Activated naive CD8-positive, alpha-beta T cell treated with anti-CD3 and anti-CD28 coated beads, Interleukin-2, amount 10 ng/mL, durations not matched to agents 7 days and 5 days (primary cell): ENCODE measurements at regions not wholly inside any gene's neighbourhood (a gene's known extent, or its start where the extent isn't known, plus 50 kb on each side); places are given as distances from the start of the nearest gene placed in this dataset.
"Not testable (repeated sequence)": the region's sequence is repeated elsewhere in the genome, so short reads cannot be mapped to it uniquely, and the experiment has no call there.

ENCODE experiments used
- ATAC-seq: fragments of 150-1000 bp; cut with Tn5 transposase; one replicate; pipeline ENCODE4 v1.10.0; 2021; ENCODE audit warnings: low read depth, moderate library complexity
- POLR2A ChIA-PET: fragments of 350-600 bp; sonication (Branson Sonifier 250); formaldehyde crosslinking; loops from one replicate; lab custom pipeline; 2021; ENCODE audit warnings: antibody characterized with exemption; lab: Charles Lee
- DNase-seq: peaks from one replicate; pipeline ENCODE4 v3.0.0; 2021
- H3K27ac Mint-ChIP-seq: one replicate; pipeline ENCODE4 v1.8.0; 2022; ENCODE audit warnings: mild to moderate bottlenecking, mixed read lengths
- H3K27me3 Mint-ChIP-seq: one replicate; pipeline ENCODE4 v1.8.0; 2022; ENCODE audit warnings: mild to moderate bottlenecking, moderate library complexity, mixed read lengths
- H3K36me3 Mint-ChIP-seq: one replicate; pipeline ENCODE4 v1.8.0; 2021; ENCODE audit warnings: mild to moderate bottlenecking, mixed read lengths
- H3K4me1 Mint-ChIP-seq: one replicate; pipeline ENCODE4 v1.8.0; 2021; ENCODE audit warnings: mixed read lengths
- H3K4me3 Mint-ChIP-seq: one replicate; pipeline ENCODE4 v1.8.0; 2022; ENCODE audit warnings: mild to moderate bottlenecking, moderate library complexity, mixed read lengths
- H3K9me3 Mint-ChIP-seq: one replicate; pipeline ENCODE4 v1.8.0; 2021; ENCODE audit warnings: mixed read lengths

DNA sequence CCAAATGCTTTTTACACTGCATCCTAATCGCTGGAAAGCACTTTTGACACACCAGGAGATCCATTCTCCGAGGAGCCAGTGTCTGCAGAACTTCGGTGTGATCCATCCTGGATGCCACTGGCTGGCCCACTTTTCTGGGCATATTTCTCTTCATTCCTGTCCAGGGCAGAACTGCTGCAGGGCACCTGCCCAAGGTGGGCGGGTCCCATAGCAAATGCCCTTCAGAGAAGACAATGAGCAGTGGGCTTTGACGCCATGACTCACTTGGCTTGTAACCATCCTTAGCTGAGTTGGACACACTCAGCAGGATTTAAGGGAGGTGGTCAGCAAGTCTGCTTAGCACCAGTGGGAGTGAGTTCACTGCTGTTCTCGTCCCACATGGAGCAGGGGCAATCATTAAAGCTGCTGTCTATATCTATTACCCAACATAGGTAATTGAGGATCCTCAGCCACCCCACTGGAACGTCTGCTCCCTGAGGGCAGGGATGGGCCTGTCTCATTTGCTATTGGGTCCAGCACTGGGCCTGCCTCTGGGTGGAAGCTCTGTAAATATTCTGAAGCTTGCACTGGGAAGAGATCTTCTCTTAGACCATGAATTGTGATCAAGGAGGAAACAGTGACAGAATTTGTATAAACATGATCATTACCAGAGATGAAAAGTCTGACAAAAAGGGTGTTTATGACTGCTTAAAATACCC lies 112.7 kb upstream of the IQSEC1 start:
- H3K27ac Mint-ChIP-seq: no peak overlapping the region
- H3K9me3 Mint-ChIP-seq: peaks cover 12% of the 10 kb centered on the region
- H3K36me3 Mint-ChIP-seq: peaks cover 12% of the 10 kb centered on the region
- DNase-seq: no peak
- H3K4me3 Mint-ChIP-seq: no peak overlapping the region
- POLR2A ChIA-PET: no interaction called here
- peaks cover 24% of the 10 kb centered on the region for H3K4me1 Mint-ChIP-seq
- ATAC-seq: no peak
- H3K27me3 Mint-ChIP-seq: peaks cover 14% of the 10 kb centered on the region

DNA sequence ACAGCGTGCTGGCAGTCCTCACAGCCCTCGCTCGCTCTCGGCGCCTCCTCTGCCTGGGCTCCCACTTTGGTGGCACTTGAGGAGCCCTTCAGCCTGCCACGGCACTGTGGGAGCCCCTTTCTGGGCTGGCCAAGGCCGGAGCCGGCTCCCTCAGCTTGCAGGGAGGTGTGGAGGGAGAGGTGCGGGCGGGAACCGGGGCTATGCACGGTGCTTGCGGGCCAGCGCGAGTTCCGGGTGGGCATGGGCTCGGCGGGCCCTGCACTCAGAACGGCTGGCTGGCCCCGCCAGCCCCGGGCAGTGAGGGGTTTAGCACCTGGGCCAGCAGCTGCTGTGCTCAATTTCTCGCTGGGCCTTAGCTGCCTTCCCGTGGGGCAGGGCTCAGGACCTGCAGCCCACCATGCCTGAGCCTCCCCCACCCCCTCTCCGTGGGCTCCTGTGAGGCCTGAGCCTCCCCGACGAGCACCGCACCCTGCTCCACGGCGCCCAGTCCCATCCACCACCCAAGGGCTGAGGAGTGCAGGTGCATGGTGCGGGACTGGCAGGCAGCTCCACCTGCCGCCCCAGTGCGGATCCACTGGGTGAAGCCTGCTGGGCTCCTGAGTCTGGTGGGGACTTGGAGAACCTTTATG lies 106.5 kb upstream of the IQSEC1 start:
- H3K27me3 Mint-ChIP-seq, H3K36me3 Mint-ChIP-seq, H3K4me3 Mint-ChIP-seq, H3K27ac Mint-ChIP-seq, H3K4me1 Mint-ChIP-seq, POLR2A ChIA-PET, DNase-seq, ATAC-seq: not testable (repeated sequence)
- peaks cover 15% of the 10 kb centered on the region for H3K9me3 Mint-ChIP-seq

DNA sequence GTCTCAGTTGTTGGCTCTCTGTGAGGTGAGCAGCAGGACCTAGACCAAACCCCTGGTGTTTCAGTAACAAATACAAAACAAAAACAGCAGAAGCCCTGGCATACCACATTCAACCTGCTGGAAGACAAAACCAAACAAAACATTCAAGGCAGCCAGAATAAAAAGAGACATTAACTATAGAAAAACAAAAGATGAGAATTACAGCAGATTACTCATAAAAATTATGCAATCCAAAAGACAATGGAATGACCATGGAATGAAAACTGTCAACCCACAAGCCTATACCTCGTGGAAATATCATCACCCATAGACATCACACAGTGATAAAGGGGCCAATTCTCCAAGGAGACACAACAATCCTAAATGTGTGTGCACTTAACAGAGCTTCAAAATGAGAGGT lies 106.0 kb upstream of the IQSEC1 start:
- Mint-ChIP-seq H3K9me3 (peaks cover 15% of the 10 kb centered on the region), H3K36me3 (peaks cover 7% of the 10 kb centered on the region), H3K4me3 (no peak overlapping the region), H3K27ac (no peak overlapping the region), H3K4me1 (no peaks in the 10 kb centered on the region), H3K27me3 (peaks cover 7% of the 10 kb centered on the region)
- no peak for ATAC-seq
- POLR2A ChIA-PET: no interaction called here
- DNase-seq: no peak

DNA sequence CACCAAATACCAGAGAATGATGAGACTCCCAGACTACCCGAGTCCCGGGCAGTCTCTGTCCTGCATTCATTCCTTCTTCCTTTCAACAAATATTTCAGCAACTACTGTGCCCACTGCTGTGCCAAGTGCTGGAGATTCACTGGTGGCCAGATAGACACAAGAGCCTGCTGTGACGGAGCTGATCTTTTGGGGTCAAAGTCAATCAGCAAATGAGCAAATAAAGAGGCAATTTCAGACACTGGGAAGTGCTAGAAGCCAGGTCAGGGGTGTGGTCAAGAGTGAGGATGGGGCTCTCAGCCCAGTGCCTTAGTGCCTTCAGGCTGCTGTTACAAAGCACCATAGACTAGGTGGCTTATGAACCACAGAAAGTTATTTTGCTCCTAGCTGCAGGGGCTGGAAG lies 104.9 kb upstream of the IQSEC1 start:
- peaks cover 15% of the 10 kb centered on the region for H3K9me3 Mint-ChIP-seq
- no peaks in the 10 kb centered on the region for H3K4me1 Mint-ChIP-seq
- DNase-seq (no peak), ATAC-seq (no peak)
- POLR2A ChIA-PET: no interaction called here
- H3K27me3 Mint-ChIP-seq: peaks cover 4% of the 10 kb centered on the region
- H3K27ac Mint-ChIP-seq: no peak overlapping the region
- H3K36me3 Mint-ChIP-seq: peaks cover 7% of the 10 kb centered on the region
- no peak overlapping the region for H3K4me3 Mint-ChIP-seq

DNA sequence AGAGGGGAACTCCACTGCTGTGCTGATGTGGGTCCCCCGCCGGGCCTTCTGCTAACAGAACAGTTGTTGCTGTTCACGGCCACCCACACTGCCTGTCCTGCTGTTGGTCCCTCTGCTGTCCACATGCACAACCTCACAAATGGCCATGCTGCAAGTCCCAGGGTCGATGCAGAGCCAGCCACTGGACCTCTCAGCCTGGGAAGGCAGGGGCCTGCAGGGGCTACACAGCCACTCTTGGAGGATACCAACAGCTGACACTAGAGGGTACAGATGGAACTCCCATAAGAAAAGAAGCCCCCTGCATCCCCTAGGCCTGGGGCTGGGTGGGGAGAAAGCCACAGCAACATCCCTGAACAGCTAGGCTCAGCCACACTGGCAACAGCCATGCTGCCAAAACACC lies 104.4 kb upstream of the IQSEC1 start:
- Mint-ChIP-seq H3K27ac (no peak overlapping the region), H3K4me3 (no peak overlapping the region), H3K27me3 (peaks cover 2% of the 10 kb centered on the region), H3K9me3 (peaks cover 15% of the 10 kb centered on the region), H3K36me3 (peaks cover 7% of the 10 kb centered on the region), H3K4me1 (no peaks in the 10 kb centered on the region)
- POLR2A ChIA-PET: no interaction called here
- ATAC-seq (no peak), DNase-seq (no peak)

DNA sequence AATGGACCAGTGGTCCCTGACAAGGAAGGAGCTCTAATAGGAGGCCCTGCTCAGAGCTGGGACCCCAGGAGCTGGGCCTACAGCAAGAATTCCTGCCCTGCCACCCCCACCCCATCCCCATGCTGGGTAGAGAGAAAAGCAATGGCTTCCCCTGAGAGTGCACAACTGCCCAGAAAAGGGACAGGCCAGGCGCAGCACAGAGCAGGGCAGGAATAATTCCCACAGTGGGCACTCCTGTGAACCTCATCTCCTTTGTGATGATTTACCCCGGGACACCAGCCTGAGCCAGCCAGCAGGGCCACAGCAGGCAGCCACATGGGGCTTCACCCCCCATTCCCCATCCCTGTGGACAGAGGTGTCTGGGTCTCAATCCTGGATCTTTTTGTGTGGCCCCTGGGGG lies 104.0 kb upstream of the IQSEC1 start:
- Mint-ChIP-seq H3K36me3 (peaks cover 7% of the 10 kb centered on the region), H3K27ac (no peak overlapping the region), H3K9me3 (peaks cover 15% of the 10 kb centered on the region), H3K27me3 (peaks cover 2% of the 10 kb centered on the region), H3K4me1 (no peaks in the 10 kb centered on the region), H3K4me3 (no peak overlapping the region)
- ATAC-seq: no peak
- POLR2A ChIA-PET: no interaction called here
- no peak for DNase-seq

DNA sequence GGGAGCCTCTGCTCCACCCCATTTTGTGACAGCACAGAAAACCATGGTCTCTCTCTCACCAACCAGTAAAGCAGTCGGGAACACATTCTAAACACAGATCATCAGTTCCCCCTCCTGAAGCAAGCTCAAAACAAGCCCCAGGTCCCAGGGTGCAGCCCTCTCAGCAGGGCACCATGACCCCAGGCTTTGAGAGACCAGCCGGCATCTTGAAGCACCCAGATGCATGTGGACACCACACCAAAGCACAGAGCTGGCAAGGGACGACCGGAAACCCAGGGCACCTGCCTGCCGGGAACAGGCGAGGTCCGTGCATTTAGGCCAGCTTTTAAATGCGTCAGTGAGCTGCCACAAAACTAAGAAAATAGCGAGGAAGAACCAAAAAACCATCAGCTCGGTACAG lies 103.2 kb upstream of the IQSEC1 start:
- ATAC-seq (no peak), DNase-seq (no peak)
- no peaks in the 10 kb centered on the region for H3K4me1 Mint-ChIP-seq
- POLR2A ChIA-PET: no interaction called here
- peaks cover 7% of the 10 kb centered on the region for H3K36me3 Mint-ChIP-seq
- no peak overlapping the region for H3K4me3 Mint-ChIP-seq
- H3K9me3 Mint-ChIP-seq: peaks cover 15% of the 10 kb centered on the region
- H3K27me3 Mint-ChIP-seq: peaks cover 2% of the 10 kb centered on the region
- no peak overlapping the region for H3K27ac Mint-ChIP-seq

DNA sequence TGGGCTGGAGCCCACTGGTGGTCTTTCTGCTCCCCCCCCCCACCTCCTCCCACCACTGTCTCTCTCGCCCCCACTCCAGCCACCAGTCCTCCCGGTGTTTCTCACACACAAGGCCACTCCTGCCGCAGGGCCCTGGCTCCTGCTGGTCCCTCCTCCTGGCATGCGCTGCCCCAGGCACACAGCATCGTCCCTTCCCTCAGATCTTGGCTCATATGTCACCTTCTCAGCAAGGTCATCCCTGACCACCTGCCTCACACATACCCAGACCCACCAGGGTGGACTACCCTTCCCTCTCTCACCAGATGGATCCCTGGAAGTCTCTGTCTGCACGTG lies 101.5 kb upstream of the IQSEC1 start:
- POLR2A ChIA-PET: no interaction called here
- peaks cover 9% of the 10 kb centered on the region for H3K9me3 Mint-ChIP-seq
- peaks cover 5% of the 10 kb centered on the region for H3K36me3 Mint-ChIP-seq
- H3K4me1 Mint-ChIP-seq: no peaks in the 10 kb centered on the region
- DNase-seq (no peak), ATAC-seq (no peak)
- H3K27me3 Mint-ChIP-seq: no peaks in the 10 kb centered on the region
- no peak overlapping the region for H3K27ac Mint-ChIP-seq
- no peak overlapping the region for H3K4me3 Mint-ChIP-seq

DNA sequence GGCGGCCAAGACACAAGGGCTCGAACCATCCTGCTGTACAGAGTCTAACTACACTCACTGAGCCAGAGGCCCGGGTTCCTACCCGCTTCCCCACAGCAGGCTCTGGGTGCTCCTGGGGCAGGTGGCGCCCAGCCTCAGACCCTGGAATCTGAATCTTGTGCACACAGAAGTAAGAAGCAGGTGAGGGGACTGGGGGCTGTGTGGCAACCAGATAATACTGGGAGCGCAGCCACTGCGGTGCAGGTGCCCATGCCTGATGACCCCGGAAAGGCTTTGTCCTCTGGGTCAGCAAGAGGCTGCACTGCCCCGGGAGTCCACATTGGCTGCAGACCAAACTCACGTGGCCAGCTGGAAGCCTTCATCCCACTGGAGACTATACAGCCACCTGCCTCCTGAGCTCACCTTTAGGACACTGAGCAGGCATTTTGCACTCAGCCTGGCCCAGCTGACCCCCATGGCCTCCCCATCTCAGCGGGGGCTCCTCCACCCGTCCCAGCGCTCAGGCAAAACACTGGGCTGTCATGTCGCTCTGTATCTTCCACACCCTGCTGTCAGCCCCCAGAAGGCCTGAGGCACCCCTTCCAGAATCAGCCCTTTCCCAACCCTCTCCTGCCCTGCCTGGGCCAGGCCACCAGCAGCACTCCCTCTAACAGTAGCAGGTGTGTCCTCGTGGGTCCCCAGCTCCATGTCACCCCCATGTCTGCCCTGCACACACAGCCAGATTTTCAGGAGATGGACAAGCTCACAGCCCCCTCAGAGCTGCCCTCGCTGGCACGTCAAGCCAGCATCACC lies 101.0 kb upstream of the IQSEC1 start:
- Mint-ChIP-seq H3K27ac (no peak overlapping the region), H3K27me3 (peaks cover 3% of the 10 kb centered on the region)

DNA sequence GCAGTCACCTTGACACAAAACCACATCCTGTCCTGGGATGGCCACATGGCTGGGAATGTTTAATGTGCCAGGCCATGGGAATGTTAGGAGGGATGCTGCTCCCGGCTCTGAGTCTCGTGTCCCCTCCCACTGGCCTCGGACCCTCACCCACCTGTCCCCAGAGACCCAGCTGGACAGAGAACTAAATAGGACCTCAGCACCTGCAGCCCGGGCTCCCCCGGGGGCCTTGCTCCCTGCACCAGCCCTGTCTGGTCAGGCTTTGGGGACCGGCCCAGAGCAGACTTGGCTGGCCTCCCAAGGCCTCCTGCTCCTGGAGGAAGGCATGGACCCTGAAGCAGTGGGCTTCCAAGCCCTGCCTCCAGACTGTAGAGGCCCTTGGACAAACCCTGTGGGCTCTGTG lies 100.0 kb upstream of the IQSEC1 start:
- no peak for DNase-seq
- POLR2A ChIA-PET: no interaction called here
- Mint-ChIP-seq H3K4me3 (no peak overlapping the region), H3K27ac (no peak overlapping the region), H3K27me3 (peaks cover 3% of the 10 kb centered on the region), H3K36me3 (peaks cover 2% of the 10 kb centered on the region), H3K4me1 (no peaks in the 10 kb centered on the region), H3K9me3 (peaks cover 2% of the 10 kb centered on the region)
- no peak for ATAC-seq

More for the DNA sequence above, 101.0 kb upstream of the IQSEC1 start:
- Mint-ChIP-seq H3K9me3 (peaks cover 8% of the 10 kb centered on the region), H3K4me1 (no peaks in the 10 kb centered on the region), H3K36me3 (peaks cover 5% of the 10 kb centered on the region), H3K4me3 (no peak overlapping the region)
- POLR2A ChIA-PET: no interaction called here
- ATAC-seq (no peak), DNase-seq (no peak)

DNA sequence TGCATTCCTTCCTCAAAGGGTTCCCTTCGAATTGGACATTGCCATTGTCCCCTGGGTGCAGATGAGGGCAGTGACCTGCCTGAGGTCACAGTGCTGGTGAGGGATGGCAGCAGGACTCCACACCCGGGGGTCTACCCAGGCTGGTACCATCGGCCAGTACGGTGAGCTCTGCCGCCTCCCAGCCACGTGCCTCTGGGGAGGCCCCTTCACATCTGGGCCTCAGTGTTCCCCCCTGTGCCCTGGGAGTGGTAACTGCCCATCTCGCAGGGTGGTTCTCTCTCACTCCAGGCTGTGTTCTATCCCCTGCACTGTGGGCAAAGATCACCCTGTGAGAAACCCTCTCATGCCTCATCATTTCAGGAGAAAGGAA lies 99.4 kb upstream of the IQSEC1 start:
- no peaks in the 10 kb centered on the region for H3K36me3 Mint-ChIP-seq
- POLR2A ChIA-PET: no interaction called here
- H3K27ac Mint-ChIP-seq: no peak overlapping the region
- no peaks in the 10 kb centered on the region for H3K4me1 Mint-ChIP-seq
- no peak overlapping the region for H3K4me3 Mint-ChIP-seq
- H3K9me3 Mint-ChIP-seq: no peaks in the 10 kb centered on the region
- no peak for ATAC-seq
- DNase-seq: no peak
- peaks cover 3% of the 10 kb centered on the region for H3K27me3 Mint-ChIP-seq

DNA sequence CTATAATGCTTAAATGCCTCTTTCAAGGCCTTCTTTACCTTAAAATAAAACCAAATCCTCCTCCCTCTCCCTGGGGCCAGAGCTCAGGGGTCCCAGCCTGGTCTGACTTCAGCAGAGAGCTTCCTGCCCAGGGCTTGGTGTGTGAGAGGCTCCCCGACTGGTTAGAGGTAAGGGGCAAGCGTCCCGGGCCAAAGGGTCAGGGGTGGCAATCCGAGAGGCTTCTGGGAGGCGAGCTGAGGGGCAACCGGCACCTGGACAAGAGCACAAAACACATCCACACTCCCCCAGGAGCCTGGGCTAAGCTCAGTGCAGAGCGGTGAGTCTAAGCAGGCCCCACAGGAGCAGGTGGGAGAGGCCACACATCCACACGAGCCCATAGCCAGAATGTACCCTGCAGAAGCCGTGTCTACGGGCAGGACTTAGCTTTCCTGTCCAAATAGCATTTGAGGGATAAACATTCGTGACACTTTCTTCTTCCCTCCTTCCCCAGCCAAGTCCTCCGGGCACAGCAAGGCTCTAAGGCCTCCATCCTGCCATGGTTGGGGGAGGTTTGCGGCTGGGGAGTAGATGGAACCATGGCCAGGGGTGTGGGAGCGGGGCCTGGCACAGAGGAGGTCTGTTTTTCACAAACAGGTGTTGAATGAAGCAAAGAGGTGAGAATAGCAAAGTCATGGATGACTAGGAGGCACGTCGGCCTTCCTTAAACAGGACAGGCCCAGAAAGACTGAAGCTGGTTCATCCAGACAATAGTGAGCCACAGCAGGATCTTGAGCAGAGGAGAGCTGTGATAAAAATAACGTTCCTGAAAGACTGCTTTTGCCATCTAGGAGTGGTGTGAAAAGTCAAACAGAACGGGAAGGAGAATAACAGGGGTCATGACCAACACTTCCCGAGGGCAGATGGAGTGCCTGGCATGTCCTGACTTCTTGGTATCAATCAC lies 98.7 kb upstream of the IQSEC1 start:
- Mint-ChIP-seq H3K27ac (no peak overlapping the region), H3K36me3 (no peaks in the 10 kb centered on the region), H3K4me1 (no peaks in the 10 kb centered on the region), H3K4me3 (no peak overlapping the region), H3K9me3 (no peaks in the 10 kb centered on the region), H3K27me3 (peaks cover 3% of the 10 kb centered on the region)
- ATAC-seq: no peak
- POLR2A ChIA-PET: no interaction called here
- DNase-seq: no peak

DNA sequence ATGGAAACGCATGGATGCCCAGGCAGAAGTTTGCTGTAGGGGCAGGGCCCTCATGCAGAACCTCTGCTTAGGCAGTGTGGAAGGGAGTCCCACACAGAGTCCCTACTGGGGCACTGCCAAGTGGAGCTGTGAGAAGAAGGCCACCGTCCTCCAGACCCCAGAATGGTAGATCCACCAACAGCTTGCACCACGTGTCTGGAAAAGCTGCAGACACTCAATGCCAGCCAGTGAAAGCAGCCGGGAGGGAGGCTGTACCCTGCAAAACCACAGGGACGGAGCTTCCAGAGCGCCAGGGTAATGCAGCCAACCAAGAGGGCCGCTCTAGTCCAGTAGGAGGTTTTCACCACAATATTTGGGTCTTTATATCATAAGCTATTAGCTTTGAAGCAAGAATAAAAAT lies 97.1 kb upstream of the IQSEC1 start:
- POLR2A ChIA-PET: no interaction called here
- Mint-ChIP-seq H3K27ac (no peak overlapping the region), H3K36me3 (no peaks in the 10 kb centered on the region), H3K4me3 (no peak overlapping the region), H3K4me1 (no peaks in the 10 kb centered on the region), H3K27me3 (peaks cover 3% of the 10 kb centered on the region), H3K9me3 (no peaks in the 10 kb centered on the region)
- DNase-seq (no peak), ATAC-seq (no peak)
